Gastrocnemius medialis (tissue), 4 donors: ENCODE measurements at regions not wholly inside any gene's neighbourhood (a gene's known extent, or its start where the extent isn't known, plus 50 kb on each side); places are given as distances from the start of the nearest gene placed in this dataset.

Experiments used
- ATAC-seq, 2 donors: fragments of 150-250 bp; one replicate each; pipeline ENCODE4 v1.9.1; 2016
- DNase-seq, 2 donors: peaks; one replicate each; pipeline ENCODE4 v3.0.0-alpha.2; 2019
- H3K27ac ChIP-seq, 4 donors: fragments of 200-600 bp; sonication (generic); 1 replicate in 1 of 4; 2 replicates in 3 of 4; pipeline ENCODE4 v1.5.1; 2016 to 2018; ENCODE audit warnings: mild to moderate bottlenecking in 2 of 4, moderate library complexity in 1 of 4
- H3K27me3 ChIP-seq, 3 donors: fragments of 200-600 bp; sonication (generic) in 2 of 3; 1 replicate in 1 of 3; 2 replicates in 2 of 3; pipeline versions ENCODE4 v1.5.1 to v1.6.0; 2016 to 2019; ENCODE audit warnings: mild to moderate bottlenecking in 1 of 3, moderate library complexity in 1 of 3
- H3K36me3 ChIP-seq, 2 donors: fragments of 200-600 bp; sonication (generic) in 1 of 2; one replicate each; pipeline ENCODE4 v1.5.1; 2017 to 2018
- H3K4me1 ChIP-seq, 2 donors: fragments of 200-600 bp; sonication (generic) in 1 of 2; one replicate each; pipeline ENCODE4 v1.5.1; 2016 to 2017; ENCODE audit warnings: mild to moderate bottlenecking in 2 of 2
- H3K4me3 ChIP-seq, 4 donors: fragments of 200-600 bp; sonication (generic) in 3 of 4; 1 replicate in 1 of 4; 2 replicates in 3 of 4; pipeline ENCODE4 v1.5.1; 2016 to 2019; ENCODE audit warnings: mild to moderate bottlenecking in 2 of 4
- H3K9me3 ChIP-seq, 3 donors: fragments of 200-600 bp; sonication (generic) in 2 of 3; 1 replicate in 1 of 3; 2 replicates in 2 of 3; pipeline ENCODE4 v1.5.1; 2016 to 2019
- POLR2A ChIP-seq, 2 donors: fragments of 450-650 bp; IDR thresholded peaks; one replicate each; pipeline ENCODE4 v1.6.1; 2017; ENCODE audit warnings: antibody characterized with exemption in 2 of 2, mild to moderate bottlenecking in 2 of 2, moderate library complexity in 2 of 2
- in situ Hi-C, 4 donors: fragments of 200-750 bp; cut with MboI; loops; one replicate each; pipeline versions ENCODE4 v1.15.0 to v1.8.0; 2017; ENCODE audit warnings: low sequenced_read_pairs in 4 of 4
- intact Hi-C: fragments of 100-400 bp; cut with DNase I; formaldehyde crosslinking; loops from one replicate; pipeline ENCODE4 v1.15.1; 2023; ENCODE audit warnings: low total_unique reads
- TF ChIP-seq, protein P1 (sequence below), 5 experiments: fragments of 450-650 bp in 3 of 5; fragments of 200-600 bp in 2 of 5; sonication (generic) in 2 of 5; IDR thresholded peaks in 4 of 5; conservative IDR thresholded peaks in 1 of 5; 1 replicate in 4 of 5; 2 replicates in 1 of 5; pipeline ENCODE4 v1.5.1; 2016 to 2019; ENCODE audit warnings: antibody characterized with exemption in 5 of 5, mild to moderate bottlenecking in 3 of 5, moderate library complexity in 3 of 5

- no peaks in the 10 kb centered on the region for H3K4me1 ChIP-seq
- no peak overlapping the region for H3K27ac ChIP-seq
- ATAC-seq = no peak
- H3K27me3 ChIP-seq = no peaks in the 10 kb centered on the region
- H3K4me3 ChIP-seq = no peak overlapping the region
- TF ChIP-seq, protein P1, sequence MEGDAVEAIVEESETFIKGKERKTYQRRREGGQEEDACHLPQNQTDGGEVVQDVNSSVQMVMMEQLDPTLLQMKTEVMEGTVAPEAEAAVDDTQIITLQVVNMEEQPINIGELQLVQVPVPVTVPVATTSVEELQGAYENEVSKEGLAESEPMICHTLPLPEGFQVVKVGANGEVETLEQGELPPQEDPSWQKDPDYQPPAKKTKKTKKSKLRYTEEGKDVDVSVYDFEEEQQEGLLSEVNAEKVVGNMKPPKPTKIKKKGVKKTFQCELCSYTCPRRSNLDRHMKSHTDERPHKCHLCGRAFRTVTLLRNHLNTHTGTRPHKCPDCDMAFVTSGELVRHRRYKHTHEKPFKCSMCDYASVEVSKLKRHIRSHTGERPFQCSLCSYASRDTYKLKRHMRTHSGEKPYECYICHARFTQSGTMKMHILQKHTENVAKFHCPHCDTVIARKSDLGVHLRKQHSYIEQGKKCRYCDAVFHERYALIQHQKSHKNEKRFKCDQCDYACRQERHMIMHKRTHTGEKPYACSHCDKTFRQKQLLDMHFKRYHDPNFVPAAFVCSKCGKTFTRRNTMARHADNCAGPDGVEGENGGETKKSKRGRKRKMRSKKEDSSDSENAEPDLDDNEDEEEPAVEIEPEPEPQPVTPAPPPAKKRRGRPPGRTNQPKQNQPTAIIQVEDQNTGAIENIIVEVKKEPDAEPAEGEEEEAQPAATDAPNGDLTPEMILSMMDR (IDR thresholded peaks at IDR 0.05 in 4 of 5, conservative IDR thresholded peaks at IDR 0.05 in 1 of 5) = no peak
- no peak for TF ChIP-seq POLR2A (IDR thresholded peaks at IDR 0.05)
- no peaks in the 10 kb centered on the region for H3K36me3 ChIP-seq
- intact Hi-C loops (no loop called here), in situ Hi-C loops (no loop called here)
- DNase-seq = no peak
- H3K9me3 ChIP-seq = no peaks in the 10 kb centered on the region
These were observed 343.1 kb downstream of the CYRIA start for GRCh38 chr2:16322308-16323125.

DNA sequence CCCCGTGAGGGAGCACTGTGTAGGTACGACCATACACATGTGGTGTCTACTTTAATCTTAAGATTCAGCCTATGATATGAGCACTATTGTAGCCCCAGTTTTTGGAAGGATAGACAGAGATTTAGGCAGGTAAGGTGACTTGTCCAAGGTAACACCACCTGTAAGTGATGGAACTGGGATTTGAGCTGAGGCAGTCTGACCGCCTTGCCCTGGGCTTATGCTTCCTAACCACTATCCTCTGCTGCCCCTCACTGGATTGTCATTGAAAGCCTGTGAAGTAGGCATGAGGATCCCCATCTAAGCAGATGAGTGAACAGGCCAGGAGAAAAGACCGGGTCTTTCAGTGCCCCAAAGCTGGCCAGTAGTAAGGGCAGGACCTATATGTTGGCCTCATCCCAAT, 343.8 kb downstream of the CYRIA start:
- no peaks in the 10 kb centered on the region for H3K4me1 ChIP-seq
- ATAC-seq (no peak), DNase-seq (no peak)
- H3K36me3 ChIP-seq = no peaks in the 10 kb centered on the region
- no peak overlapping the region for H3K27ac ChIP-seq
- intact Hi-C loops (no loop called here), in situ Hi-C loops (no loop called here)
- no peaks in the 10 kb centered on the region for H3K27me3 ChIP-seq
- no peak for TF ChIP-seq POLR2A (IDR thresholded peaks at IDR 0.05)
- TF ChIP-seq, protein P1 (IDR thresholded peaks at IDR 0.05 in 4 of 5, conservative IDR thresholded peaks at IDR 0.05 in 1 of 5) = no peak
- H3K9me3 ChIP-seq = no peaks in the 10 kb centered on the region
- H3K4me3 ChIP-seq = no peak overlapping the region

- Histone ChIP-seq H3K9me3 (no peaks in the 10 kb centered on the region), H3K4me1 (no peaks in the 10 kb centered on the region), H3K27ac (no peak overlapping the region), H3K27me3 (no peaks in the 10 kb centered on the region), H3K4me3 (no peak overlapping the region), H3K36me3 (no peaks in the 10 kb centered on the region)
- DNase-seq (no peak), ATAC-seq (no peak)
- in situ Hi-C loops (no loop called here), intact Hi-C loops (no loop called here)
- no peak for TF ChIP-seq POLR2A (IDR thresholded peaks at IDR 0.05)
- TF ChIP-seq, protein P1 (IDR thresholded peaks at IDR 0.05 in 4 of 5, conservative IDR thresholded peaks at IDR 0.05 in 1 of 5) = no peak
These were observed 344.4 kb downstream of the CYRIA start for GRCh38 chr2:16321256-16321655.

- Histone ChIP-seq H3K27ac (no peak overlapping the region), H3K36me3 (no peaks in the 10 kb centered on the region), H3K4me3 (no peak overlapping the region), H3K4me1 (no peaks in the 10 kb centered on the region), H3K27me3 (no peaks in the 10 kb centered on the region), H3K9me3 (no peaks in the 10 kb centered on the region)
- DNase-seq (no peak), ATAC-seq (no peak)
- intact Hi-C loops (no loop called here), in situ Hi-C loops (no loop called here)
- TF ChIP-seq POLR2A (IDR thresholded peaks at IDR 0.05) = no peak
- TF ChIP-seq, protein P1 (IDR thresholded peaks at IDR 0.05 in 4 of 5, conservative IDR thresholded peaks at IDR 0.05 in 1 of 5) = no peak
These were observed 344.9 kb downstream of the CYRIA start for GRCh38 chr2:16320716-16321115.
